ENCODE measurements at regions not wholly inside any gene's neighbourhood (a gene's known extent, or its start where the extent isn't known, plus 50 kb on each side); places are given as distances from the start of the nearest gene placed in this dataset.

GRCh38 chr13:52975969-52976368 is 52.6 kb upstream of the OLFM4 start:
- DNase-seq (ENCODE audit: low read depth in 2 of 3, low spot score in 2 of 3): no peak

GRCh38 chr13:52975161-52975560 is 53.5 kb upstream of the OLFM4 start:
- DNase-seq (ENCODE audit: low read depth in 2 of 3, low spot score in 2 of 3): no peak

DNA sequence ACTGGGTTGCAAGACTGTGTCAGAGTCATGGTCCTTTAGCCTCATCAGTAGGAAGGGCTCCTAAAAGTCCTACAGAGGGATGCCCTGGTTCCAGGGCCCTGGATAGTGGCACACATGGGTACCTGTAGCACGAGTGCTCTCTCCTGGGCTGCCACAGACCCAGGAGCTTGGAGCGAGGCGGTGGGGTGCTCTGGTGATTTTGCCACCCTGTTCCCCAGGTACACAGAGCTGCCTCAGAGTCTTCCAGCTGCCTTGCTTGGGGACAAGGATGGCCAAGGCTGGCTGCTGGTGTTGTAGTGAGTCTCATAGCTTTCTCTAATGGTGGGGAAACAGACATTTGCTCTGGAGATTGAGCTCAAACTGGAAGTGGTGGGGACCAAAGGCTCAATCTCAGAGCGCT is 53.9 kb upstream of the OLFM4 start:
- DNase-seq (ENCODE audit: low read depth in 2 of 3, low spot score in 2 of 3): no peak

GRCh38 chr13:52969373-52969772 is 59.2 kb upstream of the OLFM4 start:
- no peak for DNase-seq (ENCODE audit: low read depth in 2 of 3, low spot score in 2 of 3)

- DNase-seq (ENCODE audit: low read depth in 2 of 3, low spot score in 2 of 3): peak; percentile 11 to 85 (median 67)
These were observed 60.4 kb upstream of the OLFM4 start for GRCh38 chr13:52968074-52968700.

DNA sequence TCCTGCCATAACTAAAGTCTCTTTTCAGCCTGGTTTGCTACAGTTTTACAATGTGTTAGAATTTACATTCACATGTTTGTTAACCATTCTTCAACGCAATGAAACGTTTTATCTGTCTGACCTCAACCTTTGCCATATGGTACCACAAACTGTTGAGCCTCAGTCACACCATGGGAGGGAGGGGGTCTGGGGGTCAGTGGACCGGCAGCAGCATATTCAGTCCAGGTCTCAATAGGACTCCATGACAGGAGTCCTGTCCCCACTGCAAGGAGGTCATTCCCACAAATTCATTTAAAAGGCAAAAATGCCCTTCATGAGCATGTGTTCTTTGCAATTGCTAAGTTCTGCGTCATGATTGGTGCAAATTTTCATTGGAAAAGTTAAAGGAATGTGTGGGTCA is 66.6 kb upstream of the OLFM4 start:
- no peak for DNase-seq (ENCODE audit: low read depth in 2 of 3, low spot score in 2 of 3)

DNA sequence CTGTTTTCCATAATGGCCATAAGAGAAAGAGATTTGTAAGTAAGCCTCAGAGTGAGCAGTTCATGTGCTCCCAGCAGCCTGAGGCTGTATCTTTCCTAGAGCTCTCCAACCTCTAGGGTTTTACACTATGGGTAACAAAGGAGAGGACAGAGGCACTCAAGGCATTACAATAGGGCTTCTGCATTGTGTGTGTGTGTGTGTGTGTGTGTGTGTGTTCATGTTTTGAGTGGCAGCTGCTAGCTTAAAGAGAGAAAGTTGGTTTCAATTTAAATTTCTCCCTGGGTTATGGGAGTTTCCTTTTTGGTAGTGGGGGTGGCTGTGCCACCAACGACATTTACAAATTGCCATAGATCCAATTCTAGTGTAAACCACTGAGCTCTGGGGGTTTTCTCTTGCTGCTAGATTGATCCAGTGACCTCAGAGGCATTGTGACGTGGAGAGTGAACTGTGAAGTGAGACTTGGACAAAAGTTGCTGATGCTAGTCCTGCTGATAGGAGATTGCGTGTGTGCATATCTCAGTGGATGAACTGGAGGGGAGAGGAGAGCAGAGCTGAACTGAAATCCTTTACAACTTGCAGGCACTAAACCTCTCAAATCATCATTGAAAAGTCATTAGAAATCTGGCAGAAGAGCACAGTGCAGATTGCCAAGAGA is 67.2 kb upstream of the OLFM4 start:
- no peak for DNase-seq (ENCODE audit: low read depth in 2 of 3, low spot score in 2 of 3)

DNA sequence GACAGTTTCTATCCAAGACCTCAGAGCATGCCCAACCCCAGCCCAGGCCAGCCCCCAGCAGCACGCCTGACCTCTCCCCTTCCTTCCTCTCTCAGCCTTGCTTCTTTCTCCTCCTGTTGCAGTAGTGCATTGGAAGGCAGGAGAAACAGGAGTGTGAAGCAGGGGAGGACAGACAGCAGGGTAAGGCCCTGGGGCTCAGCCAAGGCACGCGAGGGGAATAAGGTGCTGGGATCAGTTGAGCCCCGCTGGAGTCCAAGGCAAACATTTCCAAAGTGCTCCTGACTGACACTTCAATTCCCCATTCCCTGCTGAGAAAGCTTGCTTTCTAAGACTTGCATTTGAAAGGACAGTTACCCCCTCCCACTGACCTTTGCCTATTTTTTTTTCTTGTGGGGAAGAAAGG is 73.1 kb upstream of the OLFM4 start:
- DNase-seq (ENCODE audit: low read depth in 2 of 3, low spot score in 2 of 3): no peak

DNA sequence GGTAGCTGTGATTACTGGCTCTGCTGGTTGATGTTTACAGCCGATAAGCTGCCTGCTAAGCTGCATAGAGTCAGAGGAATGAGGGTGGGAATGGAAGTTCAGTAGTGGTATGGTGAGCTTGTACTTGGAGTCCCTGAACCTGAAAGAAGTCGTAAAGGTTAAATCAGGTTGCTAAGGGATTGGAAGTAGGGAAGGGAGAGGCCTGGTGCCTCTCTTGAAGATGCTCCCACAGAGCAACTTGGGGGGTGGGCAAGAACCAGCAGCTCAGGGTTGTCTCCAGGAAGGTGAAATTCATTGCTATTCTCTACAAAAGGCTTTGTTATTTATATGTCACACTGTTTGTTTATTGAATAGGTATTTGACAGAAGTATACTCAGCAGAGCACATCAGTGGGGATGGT is 73.8 kb upstream of the OLFM4 start:
- no peak for DNase-seq (ENCODE audit: low read depth in 2 of 3, low spot score in 2 of 3)

- DNase-seq (ENCODE audit: low read depth in 2 of 3, low spot score in 2 of 3): no peak
These were observed 78.1 kb upstream of the OLFM4 start for GRCh38 chr13:52950436-52950956.

- no peak for DNase-seq (ENCODE audit: low read depth in 2 of 3, low spot score in 2 of 3)
These were observed 78.9 kb upstream of the OLFM4 start for GRCh38 chr13:52949742-52950141.

DNA sequence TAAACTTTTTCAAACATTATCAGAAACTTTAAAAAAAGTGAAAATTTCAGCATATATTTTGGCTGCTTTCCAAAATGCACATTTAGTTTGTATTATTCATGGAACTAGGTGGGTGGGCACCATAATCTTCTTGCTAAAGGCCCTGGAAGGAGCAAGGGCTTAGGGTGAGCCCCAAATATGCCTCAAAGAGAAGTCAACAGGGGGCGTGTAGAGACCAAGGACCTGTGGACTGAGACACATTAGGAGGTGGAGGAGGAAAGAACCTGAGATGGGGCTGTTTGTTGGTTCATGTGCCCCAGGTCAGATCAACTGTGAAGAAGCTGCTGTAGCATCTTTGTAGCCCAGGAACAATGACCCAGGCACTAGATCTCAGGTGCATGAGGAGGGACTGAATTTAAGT is 79.6 kb upstream of the OLFM4 start:
- no peak for DNase-seq (ENCODE audit: low read depth in 2 of 3, low spot score in 2 of 3)

GRCh38 chr13:52947921-52948373 is 80.7 kb upstream of the OLFM4 start:
- DNase-seq (ENCODE audit: low read depth in 2 of 3, low spot score in 2 of 3): no peak

DNA sequence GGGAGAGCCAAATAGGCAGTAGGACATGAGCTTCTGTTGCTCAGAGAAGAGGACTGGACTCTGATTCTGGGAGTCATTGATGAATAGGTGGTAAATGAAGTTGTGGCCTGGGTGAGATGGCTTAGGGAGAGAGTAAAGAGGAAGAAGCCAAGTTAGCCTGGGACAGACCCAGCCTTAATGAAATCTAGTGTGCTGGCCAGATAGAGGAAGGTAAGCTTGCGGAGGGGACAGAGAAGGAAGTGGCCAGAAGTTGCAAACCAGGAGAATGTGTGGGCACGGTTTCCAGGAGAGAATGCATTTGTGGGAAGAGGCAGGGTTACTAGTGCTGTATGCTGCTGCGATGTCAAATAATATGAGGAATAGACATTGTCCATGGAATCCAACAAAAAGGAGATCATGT is 83.3 kb upstream of the OLFM4 start:
- DNase-seq (ENCODE audit: low read depth in 2 of 3, low spot score in 2 of 3): no peak

DNA sequence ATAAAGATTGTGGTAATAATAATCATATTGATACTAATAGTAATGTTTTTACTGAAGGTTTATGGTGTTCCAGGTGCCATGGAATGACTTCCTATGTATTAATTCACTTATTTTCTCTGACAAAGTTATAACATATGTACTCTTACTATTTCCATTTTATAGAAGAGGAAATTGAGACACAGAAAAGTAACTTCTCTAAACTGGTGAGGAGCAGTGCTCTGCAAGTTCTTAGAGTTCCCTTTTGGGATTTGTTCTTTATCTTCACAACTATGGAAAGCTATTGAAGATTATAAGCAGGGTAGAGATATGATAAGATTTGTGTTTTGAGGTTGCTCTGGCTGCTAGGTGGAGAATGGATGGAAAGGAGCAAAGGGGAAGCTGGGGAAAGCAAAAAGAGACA is 83.9 kb upstream of the OLFM4 start:
- DNase-seq (ENCODE audit: low read depth in 2 of 3, low spot score in 2 of 3): no peak

DNA sequence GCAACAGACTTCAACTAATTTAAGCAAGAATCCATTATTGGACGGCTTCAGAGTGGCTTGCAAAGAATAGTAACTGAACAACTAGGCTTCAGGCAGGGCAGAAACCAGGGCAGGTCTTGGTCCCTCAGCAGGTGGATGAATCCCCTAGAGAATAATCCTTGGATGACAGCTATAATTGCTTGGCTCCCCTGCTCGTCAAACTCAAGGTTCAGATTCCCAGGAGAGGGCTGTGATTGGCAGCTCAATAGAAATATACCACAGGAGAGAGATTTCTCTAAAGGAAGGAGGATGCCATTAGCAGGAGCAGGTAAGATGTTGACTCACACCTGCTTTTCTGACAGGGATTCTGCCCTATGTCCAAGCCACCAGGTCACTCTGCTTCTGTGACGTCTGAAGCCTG is 89.6 kb upstream of the PCDH8 start:
- no peak for DNase-seq (ENCODE audit: low read depth in 2 of 3, low spot score in 2 of 3)

DNA sequence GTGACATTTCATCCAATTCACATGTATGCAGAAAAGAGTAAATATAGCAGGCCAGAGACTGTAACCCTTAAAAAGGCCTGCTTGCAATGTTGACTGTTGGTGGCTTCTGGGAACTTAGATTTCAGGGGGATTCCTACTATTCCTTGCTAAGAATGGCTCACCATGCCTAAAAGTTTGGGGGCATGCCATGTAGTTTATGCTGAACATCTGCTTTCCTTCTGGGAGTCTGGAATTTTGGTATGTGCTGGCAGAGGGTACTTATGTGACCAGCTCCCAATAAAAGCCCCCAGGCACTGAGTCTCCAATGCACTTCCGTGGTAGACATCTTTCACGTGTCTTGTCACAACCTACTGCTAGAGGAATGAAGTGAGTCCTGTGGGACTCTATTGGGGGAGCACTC is 88.4 kb upstream of the PCDH8 start:
- no peak for DNase-seq (ENCODE audit: low read depth in 2 of 3, low spot score in 2 of 3)

- no peak for DNase-seq (ENCODE audit: low read depth in 2 of 3, low spot score in 2 of 3)
These were observed 85.8 kb upstream of the PCDH8 start for GRCh38 chr13:52934258-52934657.

GRCh38 chr13:52933547-52934210 is 85.2 kb upstream of the PCDH8 start:
- no peak for DNase-seq (ENCODE audit: low read depth in 2 of 3, low spot score in 2 of 3)

- no peak for DNase-seq (ENCODE audit: low read depth in 2 of 3, low spot score in 2 of 3)
These were observed 84.7 kb upstream of the PCDH8 start for GRCh38 chr13:52933099-52933498.

GRCh38 chr13:52932649-52933048 is 84.2 kb upstream of the PCDH8 start:
- DNase-seq (ENCODE audit: low read depth in 2 of 3, low spot score in 2 of 3): no peak
